Left colon (tissue), 2 donors: ENCODE measurements at regions not wholly inside any gene's neighbourhood (a gene's known extent, or its start where the extent isn't known, plus 50 kb on each side); places are given as distances from the start of the nearest gene placed in this dataset.
"Not testable (repeated sequence)": the region's sequence is repeated elsewhere in the genome, so short reads cannot be mapped to it uniquely, and the experiment has no call there.

ENCODE experiments used
- ATAC-seq: fragments of 200-7000 bp; cut with Tn5 transposase; one replicate; pipeline ENCODE4 v1.9.1; 2020; ENCODE audit warnings: mild to moderate bottlenecking, moderate library complexity
- DNase-seq, 2 donors: peaks; one replicate each; pipeline ENCODE4 v3.0.0-alpha.2; 2020
- intact Hi-C, 2 donors: fragments of 100-400 bp; cut with DNase I in 1 of 2; cut with micrococcal nuclease in 1 of 2; formaldehyde crosslinking; loops; one replicate each; pipeline versions ENCODE4 v1.11.2 to v1.14.0; 2022; cut with DNase I, micrococcal nuclease
- donor health status: DM: no; HTN: no; CAD: no.
- donor health status: DM: yes; HTN: yes; CAD: no.

DNA sequence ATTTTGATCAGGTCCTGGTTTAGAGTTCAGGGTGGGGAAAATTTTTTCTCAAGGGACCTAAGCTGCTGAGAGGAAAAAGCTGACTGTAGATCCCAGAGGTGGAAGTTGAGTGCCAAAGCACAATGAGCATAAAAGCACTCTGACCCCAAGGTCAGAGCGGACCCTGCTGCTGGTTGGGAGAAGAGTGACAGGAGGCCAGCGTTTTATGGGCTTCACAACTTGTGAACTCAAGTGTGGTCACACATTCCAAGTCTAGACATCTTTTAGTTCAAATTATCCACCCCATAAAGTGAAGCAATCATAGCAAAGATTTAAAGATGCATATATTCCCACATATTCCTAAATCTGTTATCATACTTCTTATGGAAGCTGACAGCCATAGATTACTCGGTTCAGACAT lies 220.3 kb downstream of the CHIC2 start:
- intact Hi-C loops: no loop called here
- ATAC-seq: no peak

DNA sequence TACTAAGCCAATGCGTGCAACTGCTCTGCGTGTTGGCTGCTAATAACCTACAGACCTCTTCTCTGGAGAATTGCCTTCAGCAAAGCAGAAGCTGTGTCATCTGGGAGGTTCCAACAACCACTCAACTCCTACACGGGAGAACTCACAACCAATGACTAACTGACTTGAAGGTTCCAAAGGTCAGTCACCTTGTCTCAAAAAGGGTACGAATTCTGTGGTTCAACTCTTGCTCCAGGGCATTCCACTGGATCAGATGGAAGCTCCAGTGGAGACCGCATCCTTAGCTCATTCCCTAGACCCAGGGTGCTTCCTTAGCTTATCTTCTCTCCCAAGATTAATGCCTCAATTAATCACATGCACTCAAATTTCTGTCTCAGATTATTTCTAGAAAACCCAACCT lies 222.7 kb downstream of the CHIC2 start:
- DNase-seq: no peak
- intact Hi-C loops: no loop called here
- ATAC-seq: no peak

More for the DNA sequence above, 220.3 kb downstream of the CHIC2 start:
- no peak for DNase-seq

GRCh38 chr4:53840643-53841042 lies 223.8 kb downstream of the CHIC2 start:
- DNase-seq: no peak
- intact Hi-C loops: no loop called here

GRCh38 chr4:53833302-53834003 lies 231.0 kb downstream of the CHIC2 start:
- DNase-seq (peak; percentile 58 to 75), ATAC-seq (peak; percentile 89)
- intact Hi-C loops: not testable (repeated sequence)

More at GRCh38 chr4:53840643-53841042, 223.8 kb downstream of the CHIC2 start:
- no peak for ATAC-seq

DNA sequence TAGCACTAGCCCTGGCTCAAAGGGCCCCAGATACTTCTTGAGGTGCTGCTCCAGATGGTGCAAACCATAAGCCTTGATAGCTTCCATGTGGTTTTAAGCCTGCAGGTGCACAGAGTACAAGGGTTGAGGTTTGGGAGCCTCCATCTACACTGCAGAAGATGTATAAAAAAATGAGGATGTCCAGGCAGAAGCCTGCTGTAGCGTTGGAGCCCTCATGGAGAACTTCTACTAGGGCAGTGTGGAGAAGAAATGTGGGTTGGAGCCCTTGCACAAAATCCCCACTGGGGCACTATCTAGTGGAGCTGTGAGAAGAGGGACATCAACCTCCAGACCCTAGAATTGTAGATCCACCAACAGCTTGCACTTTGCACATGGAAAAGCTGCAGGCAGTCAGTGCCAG lies 231.9 kb downstream of the CHIC2 start:
- ATAC-seq (no peak), DNase-seq (no peak)
- intact Hi-C loops: no loop called here

DNA sequence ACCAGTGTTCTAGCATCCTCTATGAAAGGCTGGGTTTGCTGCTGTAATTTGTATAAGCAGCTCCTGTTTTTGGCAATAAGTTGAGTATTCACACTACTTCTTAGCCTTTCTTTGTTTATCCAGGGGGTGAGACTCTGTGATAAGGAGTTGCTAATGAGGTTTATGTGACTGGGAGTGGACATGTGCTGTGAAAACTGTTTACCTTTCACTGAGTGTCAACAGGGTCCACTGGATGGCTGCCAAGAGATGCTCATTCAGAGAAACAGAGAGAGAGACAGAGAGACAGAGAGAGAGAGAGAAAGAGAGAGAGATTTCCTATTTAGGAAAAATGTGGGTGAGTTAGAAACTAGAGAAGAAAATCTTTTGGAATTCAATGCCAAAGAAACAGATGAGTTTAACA lies 233.9 kb downstream of the CHIC2 start:
- peak; percentile 76 for ATAC-seq
- intact Hi-C loops: no loop called here
- DNase-seq: peak in 1 of 2 donors; percentile 52

- ATAC-seq (no peak), DNase-seq (no peak)
- intact Hi-C loops: no loop called here
Observed at GRCh38 chr4:53821179-53821851, 230.0 kb upstream of the LNX1 start.

- no peak for ATAC-seq
- DNase-seq: no peak
- intact Hi-C loops: no loop called here
Observed at GRCh38 chr4:53818104-53818503, 226.8 kb upstream of the LNX1 start.

DNA sequence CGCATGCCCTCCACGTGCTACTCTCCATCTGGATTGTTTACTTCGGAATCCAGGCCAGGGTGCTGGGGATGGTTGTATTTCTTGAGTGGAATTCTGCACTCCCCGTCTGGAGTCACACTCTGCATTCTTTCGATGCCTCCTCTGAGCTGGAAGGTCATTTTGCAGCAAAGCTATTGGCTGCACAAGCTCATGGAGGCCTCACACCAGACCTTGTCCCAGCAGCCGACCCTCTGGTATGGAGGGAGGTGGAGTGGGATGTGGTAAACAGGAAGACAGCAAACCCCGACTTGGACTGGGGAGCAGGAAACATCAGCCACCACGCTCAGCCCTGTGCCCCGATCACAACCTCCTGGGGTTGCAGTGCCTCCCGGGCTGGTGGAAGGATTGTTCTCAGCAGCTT lies 225.3 kb upstream of the LNX1 start:
- DNase-seq (no peak), ATAC-seq (no peak)
- intact Hi-C loops: no loop called here

GRCh38 chr4:53815281-53815680 lies 224.0 kb upstream of the LNX1 start:
- no peak for ATAC-seq
- intact Hi-C loops: no loop called here
- no peak for DNase-seq

DNA sequence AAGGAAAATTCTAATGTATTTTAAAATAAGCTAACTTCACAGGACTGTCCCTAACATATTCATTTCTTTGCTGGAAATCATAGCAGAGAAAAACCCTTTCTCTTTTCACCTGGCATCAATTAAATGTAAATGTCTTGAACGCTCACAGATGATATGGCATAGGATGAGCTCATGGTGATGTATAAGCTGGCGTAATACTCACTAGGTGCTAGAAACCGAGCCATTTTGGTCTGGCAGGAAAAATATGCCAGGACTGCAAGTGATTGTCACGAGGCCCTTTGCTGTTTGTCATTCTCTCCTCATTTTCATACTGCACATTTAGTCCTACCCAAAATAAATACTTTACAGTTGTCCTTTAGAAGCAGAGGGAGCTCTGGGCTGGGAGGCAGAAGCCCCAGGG lies 222.7 kb upstream of the LNX1 start:
- intact Hi-C loops: no loop called here
- DNase-seq (no peak), ATAC-seq (no peak)

GRCh38 chr4:53810643-53811042 lies 219.4 kb upstream of the LNX1 start:
- no peak for ATAC-seq
- intact Hi-C loops: no loop called here
- no peak for DNase-seq

- DNase-seq: no peak
- intact Hi-C loops: no loop called here
- ATAC-seq: no peak
Observed at GRCh38 chr4:53809816-53810215, 218.5 kb upstream of the LNX1 start.

DNA sequence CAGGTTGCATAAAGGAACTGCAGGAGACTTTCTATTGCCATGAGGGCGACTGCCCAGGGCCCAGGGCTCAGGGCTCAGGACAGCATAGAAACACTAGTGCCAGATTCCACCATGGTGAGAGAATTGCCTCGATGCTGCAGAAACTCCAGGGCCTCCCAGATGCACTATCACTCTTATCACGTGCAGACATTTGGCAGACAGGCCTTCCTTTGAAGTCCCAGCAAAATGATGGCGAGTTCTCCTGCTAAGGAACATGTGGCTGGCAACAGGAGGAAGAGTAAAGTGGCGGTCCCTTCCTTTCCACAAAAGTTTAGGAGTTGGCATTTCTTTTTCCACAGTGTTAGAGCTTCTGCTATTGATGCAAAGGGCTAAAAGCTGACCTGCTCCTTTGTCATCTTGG lies 214.0 kb upstream of the LNX1 start:
- ATAC-seq (no peak), DNase-seq (no peak)
- intact Hi-C loops: no loop called here

- intact Hi-C loops: no loop called here
- peak; percentile 36 to 78 for DNase-seq
- peak; percentile 85 for ATAC-seq
Observed at GRCh38 chr4:53804719-53805118, 213.4 kb upstream of the LNX1 start.

GRCh38 chr4:53802500-53802899 lies 211.2 kb upstream of the LNX1 start:
- DNase-seq (no peak), ATAC-seq (no peak)
- intact Hi-C loops: no loop called here

GRCh38 chr4:53801373-53801772 lies 210.1 kb upstream of the LNX1 start:
- no peak for DNase-seq
- no peak for ATAC-seq
- intact Hi-C loops: no loop called here

DNA sequence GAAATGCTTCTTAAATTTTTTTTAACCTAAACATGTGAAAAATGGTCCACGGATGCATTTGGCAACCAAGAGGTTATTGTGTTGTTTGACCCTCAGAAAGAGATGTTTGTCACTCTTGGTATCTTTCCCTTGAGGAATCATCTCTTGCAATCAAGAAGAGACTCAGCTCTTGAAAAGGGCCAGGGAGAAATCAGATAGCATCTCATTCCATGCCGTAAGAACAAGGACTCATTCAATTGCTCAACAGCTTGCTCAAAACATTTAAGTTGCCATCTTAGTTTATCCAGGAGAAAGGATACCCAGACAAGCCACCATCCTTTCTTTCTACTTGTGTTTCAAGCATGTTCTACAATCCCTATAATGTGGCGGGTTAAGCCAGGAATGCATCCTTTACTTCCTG lies 209.5 kb upstream of the LNX1 start:
- DNase-seq: no peak
- intact Hi-C loops: no loop called here
- no peak for ATAC-seq

- no peak for DNase-seq
- intact Hi-C loops: no loop called here
- ATAC-seq: no peak
Observed at GRCh38 chr4:53793096-53793495, 201.8 kb upstream of the LNX1 start.

- DNase-seq (no peak), ATAC-seq (no peak)
- intact Hi-C loops: no loop called here
Observed at GRCh38 chr4:53790286-53790685, 199.0 kb upstream of the LNX1 start.

- DNase-seq: no peak
- ATAC-seq: no peak
- intact Hi-C loops: no loop called here
Observed at GRCh38 chr4:53788621-53789020, 197.3 kb upstream of the LNX1 start.
